ENCODE measurements at regions not wholly inside any gene's neighbourhood (a gene's known extent, or its start where the extent isn't known, plus 50 kb on each side); places are given as distances from the start of the nearest gene placed in this dataset.

DNA sequence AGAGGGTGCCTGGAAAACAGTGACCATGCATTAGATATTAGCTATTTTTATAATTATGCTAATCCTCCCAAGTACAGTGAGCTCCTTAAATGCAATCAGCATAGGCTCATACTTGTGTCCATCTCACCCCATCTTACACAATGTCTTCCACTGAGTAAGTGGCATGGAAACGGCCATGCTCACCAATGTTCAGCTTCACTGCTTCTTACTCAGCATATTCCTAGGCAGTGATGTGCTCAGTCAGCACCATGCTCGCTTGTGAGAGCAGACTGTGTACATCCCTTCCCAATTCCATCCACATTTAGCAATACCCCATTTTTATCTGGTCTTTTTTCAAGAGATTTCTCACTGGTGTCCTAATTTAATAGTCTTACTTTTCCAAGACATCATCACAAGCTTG, 454.8 kb upstream of the SOX9 start:
- H4K20me1 ChIP-seq (replicated peaks; ENCODE audit: control insufficient read depth, extremely low read depth, insufficient read depth, low read length) = no peaks in the 10 kb centered on the region
- dilution Hi-C loops (cut with MboI; ENCODE audit: extremely low pct_ligation_motif_present, low sequenced_read_pairs) (no loop called here), intact Hi-C loops (cut with micrococcal nuclease) (no loop called here)
- H3K36me3 ChIP-seq (ENCODE audit: control insufficient read depth in 2 of 2, extremely low read depth in 1 of 2, insufficient read depth in 2 of 2, low read length in 2 of 2) = no peaks in the 10 kb centered on the region
- POLR2A ChIA-PET = no interaction called here
- H3K9me3 ChIP-seq (replicated peaks; ENCODE audit: control insufficient read depth, insufficient read depth, low read length) = peaks cover 6% of the 10 kb centered on the region
- H3K79me2 ChIP-seq (ENCODE audit: control insufficient read depth, insufficient read depth, low read length) = no peaks in the 10 kb centered on the region
- CTCF ChIA-PET = no interaction called here
- no peaks in the 10 kb centered on the region for H3K27me3 ChIP-seq (ENCODE audit: control insufficient read depth in 2 of 2, insufficient read depth in 2 of 2, low read length in 2 of 2)
- no peak overlapping the region for H3K4me3 ChIP-seq (replicated peaks in 1 of 3; ENCODE audit: insufficient read depth in 1 of 3, low read depth in 1 of 3, low read length in 3 of 3)
- BruUV-seq (replicated peaks) = no TSS peak
- no peak overlapping the region for H2AFZ ChIP-seq (ENCODE audit: low read depth, low read length)
- TF ChIP-seq EZH2 (IDR thresholded peaks at IDR 0.05; ENCODE audit: borderline replicate concordance, low read depth, low read length, severe bottlenecking) = no peak
- TF ChIP-seq, protein P1, sequence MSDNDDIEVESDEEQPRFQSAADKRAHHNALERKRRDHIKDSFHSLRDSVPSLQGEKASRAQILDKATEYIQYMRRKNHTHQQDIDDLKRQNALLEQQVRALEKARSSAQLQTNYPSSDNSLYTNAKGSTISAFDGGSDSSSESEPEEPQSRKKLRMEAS (IDR thresholded peaks at IDR 0.05; ENCODE audit: insufficient read depth, insufficient read length) = no peak
- TF ChIP-seq JUN (IDR thresholded peaks at IDR 0.05; ENCODE audit: borderline replicate concordance, insufficient read depth, insufficient read length, low read depth) = no peak
- no peak overlapping the region for H3K9ac ChIP-seq (replicated peaks; ENCODE audit: extremely low read depth, insufficient read depth, low read length)
- H3K4me1 ChIP-seq (ENCODE audit: control insufficient read depth, extremely low read depth, insufficient read depth, low read length) = no peaks in the 10 kb centered on the region
- DNase-seq (ENCODE audit: low read depth, low spot score) (no peak), FAIRE-seq (no peak)
- no peak overlapping the region for H3K27ac ChIP-seq (ENCODE audit: insufficient read depth, low read depth, low read length)
- H3K4me2 ChIP-seq (ENCODE audit: insufficient read depth, low read length) = no peak overlapping the region
- no peaks in the 10 kb centered on the region for H3K9me1 ChIP-seq (replicated peaks; ENCODE audit: control insufficient read depth, extremely low read depth, insufficient read depth, low read length)

DNA sequence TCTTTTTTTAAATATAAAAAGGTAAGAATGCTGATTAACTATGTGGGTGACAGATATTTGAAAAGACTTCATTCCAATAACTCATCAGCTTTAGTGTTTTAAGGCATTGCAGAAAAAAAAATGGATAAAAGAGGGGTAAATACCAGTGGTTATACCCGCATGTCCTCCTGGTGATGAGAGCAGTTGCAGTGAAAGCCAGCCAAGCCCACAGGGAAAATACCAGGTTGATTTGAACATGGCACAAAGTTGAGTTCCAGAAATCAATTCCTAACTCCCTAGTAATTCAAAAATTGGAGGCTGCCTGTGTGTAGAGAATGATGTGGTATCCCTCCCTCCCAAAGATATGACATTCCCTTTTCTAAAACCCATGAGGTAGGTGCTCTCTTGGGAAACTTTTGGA, 453.2 kb upstream of the SOX9 start:
- H3K27me3 ChIP-seq (ENCODE audit: control insufficient read depth in 2 of 2, insufficient read depth in 2 of 2, low read length in 2 of 2) = no peaks in the 10 kb centered on the region
- TF ChIP-seq POLR2AphosphoS5 (IDR thresholded peaks at IDR 0.05; ENCODE audit: insufficient read depth, low read depth, low read length) (no peak), MYC (IDR thresholded peaks at IDR 0.05; ENCODE audit: low read depth, low read length) (no peak), GATA2 (IDR thresholded peaks at IDR 0.05; ENCODE audit: insufficient read depth, insufficient read length, low read depth, low read length) (no peak), JUN (IDR thresholded peaks at IDR 0.05; ENCODE audit: borderline replicate concordance, insufficient read depth, insufficient read length, low read depth) (no peak), EZH2 (IDR thresholded peaks at IDR 0.05; ENCODE audit: borderline replicate concordance, low read depth, low read length, severe bottlenecking) (no peak)
- TF ChIP-seq, protein P1 (IDR thresholded peaks at IDR 0.05; ENCODE audit: insufficient read depth, insufficient read length) = no peak

More for the DNA sequence above, 453.2 kb upstream of the SOX9 start:
- no TSS peak for BruUV-seq (replicated peaks)
- DNase-seq (ENCODE audit: low read depth, low spot score) = no peak
- dilution Hi-C loops (cut with MboI; ENCODE audit: extremely low pct_ligation_motif_present, low sequenced_read_pairs) = no loop called here
- Histone ChIP-seq H3K4me1 (ENCODE audit: control insufficient read depth, extremely low read depth, insufficient read depth, low read length) (no peaks in the 10 kb centered on the region), H3K79me2 (ENCODE audit: control insufficient read depth, insufficient read depth, low read length) (no peaks in the 10 kb centered on the region), H3K27ac (ENCODE audit: insufficient read depth, low read depth, low read length) (no peak overlapping the region), H3K9me1 (replicated peaks; ENCODE audit: control insufficient read depth, extremely low read depth, insufficient read depth, low read length) (no peaks in the 10 kb centered on the region), H3K9ac (replicated peaks; ENCODE audit: extremely low read depth, insufficient read depth, low read length) (no peak overlapping the region), H4K20me1 (replicated peaks; ENCODE audit: control insufficient read depth, extremely low read depth, insufficient read depth, low read length) (no peaks in the 10 kb centered on the region), H3K36me3 (ENCODE audit: control insufficient read depth in 2 of 2, extremely low read depth in 1 of 2, insufficient read depth in 2 of 2, low read length in 2 of 2) (no peaks in the 10 kb centered on the region), H3K4me2 (ENCODE audit: insufficient read depth, low read length) (no peak overlapping the region), H3K9me3 (replicated peaks; ENCODE audit: control insufficient read depth, insufficient read depth, low read length) (peaks cover 6% of the 10 kb centered on the region), H2AFZ (ENCODE audit: low read depth, low read length) (no peak overlapping the region), H3K4me3 (replicated peaks in 1 of 3; ENCODE audit: insufficient read depth in 1 of 3, low read depth in 1 of 3, low read length in 3 of 3) (no peak overlapping the region)
- intact Hi-C loops (cut with micrococcal nuclease) = no loop called here
- FAIRE-seq = no peak
- ChIA-PET POLR2A (no interaction called here), CTCF (no interaction called here)

Data from endothelial cell of umbilical vein (primary cell).